SK-N-SH (cell line): ENCODE measurements at regions not wholly inside any gene's neighbourhood (a gene's known extent, or its start where the extent isn't known, plus 50 kb on each side); places are given as distances from the start of the nearest gene placed in this dataset.

ENCODE experiments used
- CTCF ChIA-PET: fragments of 300-600, 350-600 bp; formaldehyde crosslinking; extraction: SDS; loops from one replicate; lab custom pipeline; 2021; lab: Yijun Ruan, JAX
- POLR2A ChIA-PET: fragments of 350-600 bp; sonication (Branson Sonifier 250); formaldehyde crosslinking; extraction: SDS; loops from one replicate; lab custom pipeline; 2020; ENCODE audit warnings: antibody characterized with exemption, inconsistent platforms; lab: Yijun Ruan, JAX
- DNase-seq: peaks from one replicate; pipeline ENCODE4 v3.0.0; 2012
- H2AFZ ChIP-seq: fragments of 200-600 bp; sonication (generic); 2 replicates; pipeline ENCODE4 v1.8.1; 2016; ENCODE audit warnings: antibody characterized with exemption, mild to moderate bottlenecking, low read depth
- H3F3A ChIP-seq: fragments of 200-600 bp; sonication (generic); replicated peaks from 2 replicates; pipeline ENCODE3; 2016; ENCODE audit warnings: antibody characterized with exemption, mild to moderate bottlenecking; ENCODE audit not compliant: insufficient read depth
- H3K27ac ChIP-seq, 2 experiments: fragments of 200-500 bp in 1 of 2; fragments of 200-600 bp in 1 of 2; sonication (Bioruptor generic) in 1 of 2; sonication (generic), shearing (Covaris generic) in 1 of 2; 2 replicates each; pipeline versions ENCODE4 v1.5.1 to v1.6.1; 2014 to 2016; ENCODE audit warnings: low read depth in 2 of 2, inconsistent platforms in 1 of 2, low read length in 1 of 2, mild to moderate bottlenecking in 1 of 2, mixed read lengths in 1 of 2
- H3K27me3 ChIP-seq: fragments of 200-600 bp; sonication (generic), shearing (Covaris generic); 2 replicates; pipeline ENCODE4 v1.6.1; 2016; ENCODE audit warnings: mixed run types; ENCODE audit not compliant: insufficient read depth
- H3K36me3 ChIP-seq, 2 experiments: fragments of 200-500 bp in 1 of 2; fragments of 200-600 bp in 1 of 2; sonication (Bioruptor generic) in 1 of 2; sonication (generic) in 1 of 2; replicated peaks in 1 of 2; 2 replicates each; pipeline versions ENCODE3 to v1.5.1; 2014 to 2016; ENCODE audit warnings: low read length in 1 of 2, mild to moderate bottlenecking in 1 of 2; ENCODE audit not compliant: insufficient read depth in 2 of 2, control insufficient read depth in 1 of 2
- H3K4me1 ChIP-seq, 2 experiments: fragments of 200-500 bp in 1 of 2; fragments of 200-600 bp in 1 of 2; sonication (Bioruptor generic) in 1 of 2; sonication (generic), shearing (Covaris generic) in 1 of 2; 2 replicates each; pipeline versions ENCODE4 v1.5.1 to v1.6.1; 2014 to 2016; ENCODE audit warnings: low read depth in 1 of 2, low read length in 1 of 2, mixed run types in 1 of 2; ENCODE audit not compliant: insufficient read depth in 2 of 2, control insufficient read depth in 1 of 2
- H3K4me2 ChIP-seq: fragments of 200-600 bp; sonication (generic), shearing (Covaris generic); 2 replicates; pipeline ENCODE4 v1.6.1; 2017; ENCODE audit warnings: mixed run types
- H3K4me3 ChIP-seq, 2 experiments: fragments of 200-500 bp in 1 of 2; fragments of 200-600 bp in 1 of 2; sonication (Bioruptor generic) in 1 of 2; sonication (generic), shearing (Covaris generic) in 1 of 2; 2 replicates each; pipeline versions ENCODE4 v1.5.1 to v1.8.1; 2014 to 2016; ENCODE audit warnings: low read depth in 2 of 2, inconsistent platforms in 1 of 2, low read length in 1 of 2, mild to moderate bottlenecking in 1 of 2, mixed read lengths in 1 of 2, moderate library complexity in 1 of 2
- H3K79me2 ChIP-seq: fragments of 200-600 bp; sonication (generic); 2 replicates; pipeline ENCODE4 v1.8.1; 2017; ENCODE audit warnings: mild to moderate bottlenecking; ENCODE audit not compliant: insufficient read depth
- H3K9ac ChIP-seq: fragments of 200-600 bp; sonication (generic); 2 replicates; pipeline ENCODE4 v1.6.1; 2017; ENCODE audit warnings: mixed run types
- H3K9me2 ChIP-seq: fragments of 200-600 bp; sonication (generic); 2 replicates; pipeline ENCODE4 v1.6.1; 2017; ENCODE audit warnings: mixed run types
- H3K9me3 ChIP-seq: fragments of 200-600 bp; sonication (generic); 2 replicates; pipeline ENCODE4 v1.6.1; 2017; ENCODE audit warnings: mixed run types, mild to moderate bottlenecking, moderate library complexity
- H4K20me1 ChIP-seq: fragments of 200-600 bp; sonication (generic); 2 replicates; pipeline ENCODE4 v1.6.1; 2017; ENCODE audit warnings: mild to moderate bottlenecking, mixed run types; ENCODE audit not compliant: insufficient read depth
- ELF1 ChIP-seq: IDR thresholded peaks from 2 replicates; pipeline ENCODE4 v1.4.0; 2012
- EP300 ChIP-seq, 2 experiments: IDR thresholded peaks; 2 replicates each; pipeline versions ENCODE4 v1.4.0 to v1.6.1; 2012; ENCODE audit warnings: borderline replicate concordance in 1 of 2, low read depth in 1 of 2, low read length in 1 of 2
- FOXM1 ChIP-seq: IDR thresholded peaks from 2 replicates; pipeline ENCODE4 v1.4.0; 2012; ENCODE audit warnings: low read depth, mild to moderate bottlenecking
- GATA2 ChIP-seq: sonication (generic); formaldehyde crosslinking; IDR thresholded peaks from 2 replicates; pipeline ENCODE4 v1.5.0; 2020; ENCODE audit warnings: mild to moderate bottlenecking, missing genetic modification reagents
- NRF1 ChIP-seq: IDR thresholded peaks from 2 replicates; pipeline ENCODE4 v1.6.1; 2012; ENCODE audit warnings: low read depth, mild to moderate bottlenecking, low read length
- POLR2AphosphoS5 ChIP-seq: IDR thresholded peaks from 2 replicates; pipeline ENCODE4 v1.6.1; 2012; ENCODE audit warnings: low read depth, low read length
- RXRA ChIP-seq: IDR thresholded peaks from 2 replicates; pipeline ENCODE4 v1.4.0; 2012; ENCODE audit warnings: low read depth, mild to moderate bottlenecking, borderline replicate concordance
- TCF12 ChIP-seq: IDR thresholded peaks from 2 replicates; pipeline ENCODE4 v1.4.0; 2012
- TEAD4 ChIP-seq: IDR thresholded peaks from 2 replicates; pipeline ENCODE4 v1.4.0; 2012; ENCODE audit warnings: mild to moderate bottlenecking, borderline replicate concordance; ENCODE audit not compliant: insufficient read depth
- WGBS: methylation state at CpG from one replicate; pipeline ENCODE4 v1.1.6; 2017; ENCODE audit warnings: low lambda C conversion rate; 5-methylcytosine and 5-hydroxymethylcytosine counted together
- TF ChIP-seq, protein P1 (sequence below): IDR thresholded peaks from 2 replicates; pipeline ENCODE4 v1.6.1; 2012; ENCODE audit warnings: mild to moderate bottlenecking, low read depth, low read length, moderate library complexity
- TF ChIP-seq, protein P2 (sequence below): fragments of 200-600 bp; sonication (generic); IDR thresholded peaks from 2 replicates; pipeline ENCODE4 v1.6.1; 2017; ENCODE audit warnings: antibody characterized with exemption, mild to moderate bottlenecking, moderate library complexity
- TF ChIP-seq, protein P3 (sequence below): IDR thresholded peaks from 2 replicates; pipeline ENCODE4 v1.4.0; 2012; ENCODE audit warnings: low read depth
- TF ChIP-seq, protein P4 (sequence below): fragments of 150-350 bp; IDR thresholded peaks from 2 replicates; pipeline ENCODE4 v1.6.1; 2016; ENCODE audit warnings: mild to moderate bottlenecking, low read depth, low read length
- TF ChIP-seq, protein P5 (sequence below): IDR thresholded peaks from 2 replicates; pipeline ENCODE4; 2012

DNA sequence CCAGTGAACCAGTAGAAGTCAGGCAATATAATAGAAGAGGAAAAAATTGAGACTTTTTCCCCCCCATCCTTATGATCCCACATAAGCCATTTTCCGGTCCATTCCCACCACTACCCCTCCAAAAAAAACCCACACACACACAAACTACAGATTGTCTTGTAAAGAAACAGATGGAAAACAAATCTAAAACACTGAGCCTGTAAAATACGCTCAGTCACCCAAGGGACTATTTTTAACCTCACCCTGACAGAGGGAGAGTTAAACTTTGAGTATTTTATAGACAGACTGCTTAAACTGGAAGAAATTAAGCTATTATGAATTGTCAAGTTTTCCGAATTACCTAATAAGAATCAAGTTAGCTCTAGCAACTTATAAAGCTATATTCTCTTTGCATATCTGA, 471.8 kb upstream of the C9orf72 start:
- Histone ChIP-seq H3K36me3 (no peaks in the 10 kb centered on the region), H2AFZ (no peak overlapping the region), H3K4me1 (peaks cover 0 to 3% of the 10 kb centered on the region in 2 experiments; a peak in 2 of 4 replicates), H3K4me3 (no peak overlapping the region), H3K9me3 (no peaks in the 10 kb centered on the region), H3K4me2 (no peak overlapping the region), H3K27me3 (no peaks in the 10 kb centered on the region), H3K9me2 (no peaks in the 10 kb centered on the region), H3K27ac (no peak overlapping the region)
- CTCF ChIA-PET = no interaction called here
- no peak for DNase-seq
- TF ChIP-seq, protein P1, sequence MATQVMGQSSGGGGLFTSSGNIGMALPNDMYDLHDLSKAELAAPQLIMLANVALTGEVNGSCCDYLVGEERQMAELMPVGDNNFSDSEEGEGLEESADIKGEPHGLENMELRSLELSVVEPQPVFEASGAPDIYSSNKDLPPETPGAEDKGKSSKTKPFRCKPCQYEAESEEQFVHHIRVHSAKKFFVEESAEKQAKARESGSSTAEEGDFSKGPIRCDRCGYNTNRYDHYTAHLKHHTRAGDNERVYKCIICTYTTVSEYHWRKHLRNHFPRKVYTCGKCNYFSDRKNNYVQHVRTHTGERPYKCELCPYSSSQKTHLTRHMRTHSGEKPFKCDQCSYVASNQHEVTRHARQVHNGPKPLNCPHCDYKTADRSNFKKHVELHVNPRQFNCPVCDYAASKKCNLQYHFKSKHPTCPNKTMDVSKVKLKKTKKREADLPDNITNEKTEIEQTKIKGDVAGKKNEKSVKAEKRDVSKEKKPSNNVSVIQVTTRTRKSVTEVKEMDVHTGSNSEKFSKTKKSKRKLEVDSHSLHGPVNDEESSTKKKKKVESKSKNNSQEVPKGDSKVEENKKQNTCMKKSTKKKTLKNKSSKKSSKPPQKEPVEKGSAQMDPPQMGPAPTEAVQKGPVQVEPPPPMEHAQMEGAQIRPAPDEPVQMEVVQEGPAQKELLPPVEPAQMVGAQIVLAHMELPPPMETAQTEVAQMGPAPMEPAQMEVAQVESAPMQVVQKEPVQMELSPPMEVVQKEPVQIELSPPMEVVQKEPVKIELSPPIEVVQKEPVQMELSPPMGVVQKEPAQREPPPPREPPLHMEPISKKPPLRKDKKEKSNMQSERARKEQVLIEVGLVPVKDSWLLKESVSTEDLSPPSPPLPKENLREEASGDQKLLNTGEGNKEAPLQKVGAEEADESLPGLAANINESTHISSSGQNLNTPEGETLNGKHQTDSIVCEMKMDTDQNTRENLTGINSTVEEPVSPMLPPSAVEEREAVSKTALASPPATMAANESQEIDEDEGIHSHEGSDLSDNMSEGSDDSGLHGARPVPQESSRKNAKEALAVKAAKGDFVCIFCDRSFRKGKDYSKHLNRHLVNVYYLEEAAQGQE = no peak
- TF ChIP-seq TEAD4 (no peak), RXRA (no peak), NRF1 (no peak), POLR2AphosphoS5 (no peak), GATA2 (no peak)
- TF ChIP-seq, protein P2, sequence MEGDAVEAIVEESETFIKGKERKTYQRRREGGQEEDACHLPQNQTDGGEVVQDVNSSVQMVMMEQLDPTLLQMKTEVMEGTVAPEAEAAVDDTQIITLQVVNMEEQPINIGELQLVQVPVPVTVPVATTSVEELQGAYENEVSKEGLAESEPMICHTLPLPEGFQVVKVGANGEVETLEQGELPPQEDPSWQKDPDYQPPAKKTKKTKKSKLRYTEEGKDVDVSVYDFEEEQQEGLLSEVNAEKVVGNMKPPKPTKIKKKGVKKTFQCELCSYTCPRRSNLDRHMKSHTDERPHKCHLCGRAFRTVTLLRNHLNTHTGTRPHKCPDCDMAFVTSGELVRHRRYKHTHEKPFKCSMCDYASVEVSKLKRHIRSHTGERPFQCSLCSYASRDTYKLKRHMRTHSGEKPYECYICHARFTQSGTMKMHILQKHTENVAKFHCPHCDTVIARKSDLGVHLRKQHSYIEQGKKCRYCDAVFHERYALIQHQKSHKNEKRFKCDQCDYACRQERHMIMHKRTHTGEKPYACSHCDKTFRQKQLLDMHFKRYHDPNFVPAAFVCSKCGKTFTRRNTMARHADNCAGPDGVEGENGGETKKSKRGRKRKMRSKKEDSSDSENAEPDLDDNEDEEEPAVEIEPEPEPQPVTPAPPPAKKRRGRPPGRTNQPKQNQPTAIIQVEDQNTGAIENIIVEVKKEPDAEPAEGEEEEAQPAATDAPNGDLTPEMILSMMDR = no peak
- TF ChIP-seq, protein P3, sequence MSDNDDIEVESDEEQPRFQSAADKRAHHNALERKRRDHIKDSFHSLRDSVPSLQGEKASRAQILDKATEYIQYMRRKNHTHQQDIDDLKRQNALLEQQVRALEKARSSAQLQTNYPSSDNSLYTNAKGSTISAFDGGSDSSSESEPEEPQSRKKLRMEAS = no peak
- TF ChIP-seq, all 33 proteins: peak for 0
- Histone ChIP-seq H3K9ac (no peak overlapping the region), H4K20me1 (no peaks in the 10 kb centered on the region), H3F3A (no peaks in the 10 kb centered on the region), H3K79me2 (no peaks in the 10 kb centered on the region)
- POLR2A ChIA-PET = no interaction called here
- 92% methylated on average over 3 of the region's 3 CpGs for WGBS

DNA sequence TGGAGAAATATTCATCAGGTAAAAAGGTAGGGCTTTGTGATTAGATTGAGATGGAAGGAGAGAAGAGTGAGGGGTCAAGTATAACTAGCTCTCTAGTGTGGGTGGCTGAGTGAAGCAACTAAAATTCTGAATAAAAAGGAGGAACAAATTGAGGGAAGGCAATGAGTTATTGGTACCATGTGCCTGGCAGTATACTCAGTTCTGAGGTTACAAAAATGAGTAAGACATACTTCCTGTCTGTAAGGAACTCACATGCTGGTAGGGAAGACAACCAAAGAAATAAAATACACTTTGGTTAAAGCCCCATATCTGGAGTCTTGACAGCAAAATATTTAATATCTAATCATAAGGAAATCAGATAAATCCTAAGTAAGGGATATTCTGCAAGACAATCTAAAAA, 476.8 kb upstream of the C9orf72 start:
- H3K27me3 ChIP-seq = no peaks in the 10 kb centered on the region
- CTCF ChIA-PET = no interaction called here
- H3K36me3 ChIP-seq = no peaks in the 10 kb centered on the region
- H4K20me1 ChIP-seq = no peaks in the 10 kb centered on the region
- POLR2A ChIA-PET = no interaction called here
- no peaks in the 10 kb centered on the region for H3F3A ChIP-seq
- no peaks in the 10 kb centered on the region for H3K9me3 ChIP-seq
- no peak overlapping the region for H3K4me3 ChIP-seq
- peak; percentile 35; the same call in 1 of the 2 replicates for TF ChIP-seq TCF12
- no peak for TF ChIP-seq EP300 (IDR thresholded peaks at IDR 0.05; ENCODE audit: borderline replicate concordance in 1 of 2, low read depth in 1 of 2, low read length in 1 of 2)
- TF ChIP-seq, protein P4, sequence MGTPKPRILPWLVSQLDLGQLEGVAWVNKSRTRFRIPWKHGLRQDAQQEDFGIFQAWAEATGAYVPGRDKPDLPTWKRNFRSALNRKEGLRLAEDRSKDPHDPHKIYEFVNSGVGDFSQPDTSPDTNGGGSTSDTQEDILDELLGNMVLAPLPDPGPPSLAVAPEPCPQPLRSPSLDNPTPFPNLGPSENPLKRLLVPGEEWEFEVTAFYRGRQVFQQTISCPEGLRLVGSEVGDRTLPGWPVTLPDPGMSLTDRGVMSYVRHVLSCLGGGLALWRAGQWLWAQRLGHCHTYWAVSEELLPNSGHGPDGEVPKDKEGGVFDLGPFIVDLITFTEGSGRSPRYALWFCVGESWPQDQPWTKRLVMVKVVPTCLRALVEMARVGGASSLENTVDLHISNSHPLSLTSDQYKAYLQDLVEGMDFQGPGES = no peak
- TF ChIP-seq ELF1 = no peak
- TF ChIP-seq FOXM1 = no peak
- no peak for TF ChIP-seq NRF1
- TF ChIP-seq, protein P5, sequence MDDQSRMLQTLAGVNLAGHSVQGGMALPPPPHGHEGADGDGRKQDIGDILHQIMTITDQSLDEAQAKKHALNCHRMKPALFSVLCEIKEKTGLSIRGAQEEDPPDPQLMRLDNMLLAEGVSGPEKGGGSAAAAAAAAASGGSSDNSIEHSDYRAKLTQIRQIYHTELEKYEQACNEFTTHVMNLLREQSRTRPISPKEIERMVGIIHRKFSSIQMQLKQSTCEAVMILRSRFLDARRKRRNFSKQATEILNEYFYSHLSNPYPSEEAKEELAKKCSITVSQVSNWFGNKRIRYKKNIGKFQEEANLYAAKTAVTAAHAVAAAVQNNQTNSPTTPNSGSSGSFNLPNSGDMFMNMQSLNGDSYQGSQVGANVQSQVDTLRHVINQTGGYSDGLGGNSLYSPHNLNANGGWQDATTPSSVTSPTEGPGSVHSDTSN = peak; percentile 19
- no peaks in the 10 kb centered on the region for H3K79me2 ChIP-seq
- no peak for DNase-seq
- H2AFZ ChIP-seq = no peak overlapping the region
- H3K9ac ChIP-seq = no peak overlapping the region
- no peak overlapping the region for H3K27ac ChIP-seq
- no peaks in the 10 kb centered on the region for H3K9me2 ChIP-seq
- H3K4me1 ChIP-seq = peaks cover 0 to 11% of the 10 kb centered on the region in 2 experiments; a peak in 2 of 4 replicates
- no peak overlapping the region for H3K4me2 ChIP-seq
